Large intestine (tissue), 3 donors: ENCODE measurements at regions not wholly inside any gene's neighbourhood (a gene's known extent, or its start where the extent isn't known, plus 50 kb on each side); places are given as distances from the start of the nearest gene placed in this dataset.

Experiments used
- DNase-seq, 2 donors: peaks; one replicate each; pipeline versions ENCODE4 v3.0.0 to v3.0.0-alpha.2; 2013
- H3K27ac ChIP-seq: one replicate; pipeline ENCODE4 v1.5.1; 2013; ENCODE audit warnings: low read length
- H3K27me3 ChIP-seq: 2 replicates; pipeline ENCODE4 v1.6.1; 2013; ENCODE audit warnings: low read length; ENCODE audit not compliant: control insufficient read depth, insufficient read depth
- H3K36me3 ChIP-seq: 2 replicates; pipeline ENCODE4 v1.6.1; 2013; ENCODE audit warnings: low read length; ENCODE audit not compliant: control insufficient read depth, insufficient read depth
- H3K4me1 ChIP-seq: one replicate; pipeline ENCODE4 v1.6.1; 2013; ENCODE audit warnings: low read length; ENCODE audit not compliant: control insufficient read depth, insufficient read depth
- H3K4me3 ChIP-seq: one replicate; pipeline ENCODE4 v1.5.1; 2013; ENCODE audit warnings: low read length
- H3K9me3 ChIP-seq: one replicate; pipeline ENCODE4 v1.6.1; 2013; ENCODE audit warnings: mild to moderate bottlenecking, low read depth, low read length, moderate library complexity; ENCODE audit not compliant: control insufficient read depth
- WGBS: methylation state at CpG from one replicate; pipeline ENCODE4 v1.1.5; 2013; ENCODE audit warnings: low lambda C conversion rate; ENCODE audit not compliant: insufficient coverage; 5-methylcytosine and 5-hydroxymethylcytosine counted together

DNA sequence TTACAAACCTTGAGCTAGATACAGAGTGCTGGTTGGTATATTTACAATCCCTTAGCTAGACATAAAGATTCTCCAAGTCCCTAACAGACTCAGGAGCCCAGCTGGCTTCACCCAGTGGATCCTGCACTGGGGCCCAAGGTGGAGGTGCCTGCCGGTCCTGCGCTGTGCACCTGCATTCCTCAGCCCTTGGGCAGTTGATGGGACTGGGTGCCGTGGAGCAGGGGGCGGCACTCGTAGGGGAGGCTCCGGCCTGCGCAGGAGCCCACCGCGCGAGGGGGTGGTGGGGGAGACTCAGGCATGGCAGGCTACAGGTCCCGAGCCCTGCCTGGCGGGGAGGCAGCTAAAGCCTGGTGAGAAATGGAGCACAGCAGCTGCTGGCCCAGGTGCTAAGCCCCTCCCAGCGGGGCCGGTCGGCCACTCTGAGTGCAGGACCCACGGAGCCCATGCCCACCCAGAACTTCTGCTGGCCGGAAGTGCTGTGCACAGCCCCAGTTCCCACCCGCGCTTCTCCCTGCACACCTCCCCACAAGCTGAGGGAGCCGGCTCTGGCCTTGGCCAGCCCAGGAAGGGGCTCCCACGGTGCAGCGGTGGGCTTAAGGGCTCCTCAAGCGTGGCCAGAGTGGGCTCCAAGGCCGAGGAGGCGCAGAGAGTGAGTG, 1464.7 kb downstream of the EFNA5 start:
- H3K27ac ChIP-seq = no peak overlapping the region
- peaks cover 7% of the 10 kb centered on the region for H3K9me3 ChIP-seq
- DNase-seq = no peak
- no peaks in the 10 kb centered on the region for H3K4me1 ChIP-seq
- no peaks in the 10 kb centered on the region for H3K27me3 ChIP-seq
- H3K36me3 ChIP-seq = no peaks in the 10 kb centered on the region
- no peak overlapping the region for H3K4me3 ChIP-seq
- WGBS = no CpG with 5 or more reads among the region's 25 CpGs

- Histone ChIP-seq H3K27ac (no peak overlapping the region), H3K27me3 (no peaks in the 10 kb centered on the region), H3K4me1 (no peaks in the 10 kb centered on the region), H3K4me3 (no peak overlapping the region), H3K36me3 (no peaks in the 10 kb centered on the region), H3K9me3 (peaks cover 7% of the 10 kb centered on the region)
- no CpG with 5 or more reads among the region's 2 CpGs for WGBS
- DNase-seq = no peak
Observed at GRCh38 chr5:106202035-106202434, 1468.7 kb downstream of the EFNA5 start.

DNA sequence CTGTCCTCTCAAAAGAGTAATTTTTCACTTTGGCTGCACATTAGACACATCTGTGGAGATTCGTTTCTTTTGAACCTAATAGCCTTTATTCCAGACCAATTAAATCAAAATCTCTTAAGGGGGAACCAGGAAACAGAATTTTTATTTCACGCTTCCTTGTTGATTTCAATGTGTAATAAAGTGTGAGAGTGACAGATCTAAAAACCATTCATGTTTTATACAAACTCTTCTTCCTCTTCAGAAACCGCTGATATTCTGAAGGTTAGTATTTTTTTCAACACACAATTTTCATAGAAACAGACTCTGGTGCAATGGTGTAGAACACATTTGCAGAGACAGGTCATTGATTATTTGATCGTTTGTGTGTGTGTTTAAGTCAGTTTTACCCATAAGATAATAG, 1469.8 kb downstream of the EFNA5 start:
- 100% methylated on average over 1 of the region's 4 CpGs for WGBS
- H3K27ac ChIP-seq = no peak overlapping the region
- H3K4me3 ChIP-seq = no peak overlapping the region
- no peaks in the 10 kb centered on the region for H3K36me3 ChIP-seq
- H3K4me1 ChIP-seq = no peaks in the 10 kb centered on the region
- peaks cover 2% of the 10 kb centered on the region for H3K9me3 ChIP-seq
- DNase-seq = no peak
- H3K27me3 ChIP-seq = no peaks in the 10 kb centered on the region

- Histone ChIP-seq H3K36me3 (no peaks in the 10 kb centered on the region), H3K9me3 (no peaks in the 10 kb centered on the region), H3K27ac (no peak overlapping the region), H3K27me3 (no peaks in the 10 kb centered on the region), H3K4me1 (no peaks in the 10 kb centered on the region), H3K4me3 (no peak overlapping the region)
- no peak for DNase-seq
- WGBS = 60% methylated on average over 1 of the region's 5 CpGs
Observed at GRCh38 chr5:106195679-106196474, 1474.9 kb downstream of the EFNA5 start.

GRCh38 chr5:106189121-106189809, 1481.5 kb downstream of the EFNA5 start:
- no peaks in the 10 kb centered on the region for H3K27me3 ChIP-seq
- H3K4me3 ChIP-seq = no peak overlapping the region
- 90% methylated on average over 2 of the region's 3 CpGs for WGBS
- no peaks in the 10 kb centered on the region for H3K9me3 ChIP-seq
- no peak overlapping the region for H3K27ac ChIP-seq
- no peak for DNase-seq
- no peaks in the 10 kb centered on the region for H3K4me1 ChIP-seq
- no peaks in the 10 kb centered on the region for H3K36me3 ChIP-seq

DNA sequence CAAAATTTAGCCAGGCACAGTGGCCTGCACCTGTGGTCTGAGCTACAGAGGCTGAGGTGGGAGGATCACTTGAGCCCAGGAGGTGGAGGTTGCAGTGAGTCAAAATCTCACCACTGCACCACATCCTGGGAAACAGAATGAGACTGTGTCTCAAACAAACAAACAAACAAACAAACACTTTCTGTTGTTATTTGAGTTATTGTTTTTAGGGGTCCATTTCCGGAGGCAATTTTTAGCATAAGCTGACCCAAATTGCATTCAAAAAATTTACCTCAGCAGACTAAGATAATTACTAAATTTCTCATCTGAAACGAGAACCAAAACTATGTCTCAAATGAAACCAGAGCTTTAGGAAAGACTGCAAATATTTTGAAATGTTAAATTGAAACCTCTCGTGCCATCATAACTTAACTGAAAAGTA, 1485.1 kb downstream of the EFNA5 start:
- H3K27me3 ChIP-seq = no peaks in the 10 kb centered on the region
- no peak overlapping the region for H3K27ac ChIP-seq
- DNase-seq = no peak
- no peaks in the 10 kb centered on the region for H3K4me1 ChIP-seq
- H3K9me3 ChIP-seq = no peaks in the 10 kb centered on the region
- H3K4me3 ChIP-seq = no peak overlapping the region
- no peaks in the 10 kb centered on the region for H3K36me3 ChIP-seq
- WGBS = 80% methylated on average over 2 of the region's 3 CpGs

GRCh38 chr5:106174903-106175302, 1495.8 kb downstream of the EFNA5 start:
- Histone ChIP-seq H3K9me3 (no peaks in the 10 kb centered on the region), H3K4me1 (no peaks in the 10 kb centered on the region), H3K36me3 (no peaks in the 10 kb centered on the region), H3K27me3 (no peaks in the 10 kb centered on the region), H3K4me3 (no peak overlapping the region), H3K27ac (no peak overlapping the region)
- 100% methylated on average over 1 of the region's 3 CpGs for WGBS
- DNase-seq = no peak

DNA sequence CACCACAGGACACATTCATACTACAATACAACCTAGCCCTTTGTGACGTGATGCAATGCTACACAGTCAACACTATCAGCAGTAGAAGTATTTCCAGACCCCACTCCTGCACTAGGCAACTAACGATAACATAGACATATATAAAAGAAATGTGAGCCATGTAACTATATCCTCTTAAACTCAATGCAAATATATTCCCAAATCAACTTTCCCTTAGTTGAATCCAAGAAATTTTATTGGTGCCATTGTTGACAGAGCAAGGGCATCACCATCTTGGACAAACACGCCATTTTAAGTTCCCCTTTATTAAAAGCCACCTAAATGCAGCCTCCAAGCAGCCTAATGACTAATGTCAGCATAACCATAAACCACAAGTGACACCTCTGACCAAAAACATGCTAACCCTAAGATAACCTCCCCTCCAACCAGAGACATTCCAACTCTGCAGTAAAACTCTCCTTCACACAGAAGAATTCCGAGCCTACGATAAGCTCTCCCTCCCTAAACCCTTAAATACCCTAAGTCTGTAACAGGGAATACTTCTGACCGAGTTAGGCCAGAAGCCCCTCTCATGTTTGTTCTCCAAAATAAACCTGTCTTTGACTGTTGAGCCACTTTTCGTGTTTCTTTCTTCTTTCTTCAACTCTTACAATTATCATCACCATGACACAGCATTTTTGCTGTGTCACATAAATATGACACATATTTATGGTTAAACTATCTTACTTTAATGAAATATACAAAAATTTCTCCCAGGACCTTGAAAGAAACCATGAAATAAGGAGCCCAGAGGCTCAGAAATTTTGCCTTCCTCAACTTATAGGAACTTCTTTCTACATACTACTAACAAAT, 1497.8 kb downstream of the EFNA5 start:
- Histone ChIP-seq H3K4me1 (no peaks in the 10 kb centered on the region), H3K27ac (no peak overlapping the region), H3K36me3 (no peaks in the 10 kb centered on the region), H3K27me3 (no peaks in the 10 kb centered on the region), H3K4me3 (no peak overlapping the region), H3K9me3 (no peaks in the 10 kb centered on the region)
- 100% methylated on average over 4 of the region's 7 CpGs for WGBS
- DNase-seq = no peak

DNA sequence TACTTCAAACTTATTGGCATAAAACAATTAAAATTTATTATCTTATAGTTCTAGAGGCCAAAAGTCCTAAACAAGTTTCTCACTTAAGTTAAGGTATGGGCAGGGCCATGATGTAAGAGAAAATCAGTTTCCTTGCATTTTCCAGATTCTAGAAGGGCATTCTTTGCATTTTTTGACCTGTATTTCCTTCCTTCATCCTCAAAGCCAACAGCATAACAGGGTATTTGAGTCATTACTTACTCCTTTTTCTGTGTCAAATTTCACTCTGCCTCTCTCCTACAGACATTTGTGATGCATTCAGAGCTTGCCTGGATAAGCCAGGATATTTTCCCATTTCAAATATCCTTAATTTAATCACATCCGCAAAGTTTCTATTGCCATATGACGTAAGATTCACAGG, 1499.0 kb downstream of the EFNA5 start:
- no peaks in the 10 kb centered on the region for H3K9me3 ChIP-seq
- no CpG with 5 or more reads among the region's 2 CpGs for WGBS
- no peak for DNase-seq
- no peak overlapping the region for H3K27ac ChIP-seq
- no peaks in the 10 kb centered on the region for H3K36me3 ChIP-seq
- no peaks in the 10 kb centered on the region for H3K27me3 ChIP-seq
- no peaks in the 10 kb centered on the region for H3K4me1 ChIP-seq
- no peak overlapping the region for H3K4me3 ChIP-seq

DNA sequence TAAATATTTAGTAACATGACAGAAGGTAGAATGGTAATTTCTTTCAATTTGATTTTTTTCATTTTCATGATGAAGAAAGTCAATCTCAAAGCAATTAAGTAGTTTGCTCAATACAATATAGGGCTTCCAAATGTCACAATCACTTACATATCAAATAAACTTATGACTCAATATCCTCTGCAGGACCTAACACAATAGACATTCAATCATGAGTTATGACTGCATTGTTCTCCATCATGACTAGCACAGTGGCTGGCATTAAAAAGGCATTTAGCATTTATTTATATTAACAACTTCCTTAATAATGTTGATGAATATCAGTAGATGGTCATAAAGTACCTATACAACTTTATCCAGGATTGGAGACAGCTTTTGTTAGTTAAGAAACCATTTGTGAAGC, 1499.6 kb downstream of the EFNA5 start:
- Histone ChIP-seq H3K27ac (no peak overlapping the region), H3K36me3 (no peaks in the 10 kb centered on the region), H3K4me3 (no peak overlapping the region), H3K4me1 (no peaks in the 10 kb centered on the region), H3K27me3 (no peaks in the 10 kb centered on the region), H3K9me3 (no peaks in the 10 kb centered on the region)
- no peak for DNase-seq
